ENCODE measurements at regions not wholly inside any gene's neighbourhood (a gene's known extent, or its start where the extent isn't known, plus 50 kb on each side); places are given as distances from the start of the nearest gene placed in this dataset.

DNA sequence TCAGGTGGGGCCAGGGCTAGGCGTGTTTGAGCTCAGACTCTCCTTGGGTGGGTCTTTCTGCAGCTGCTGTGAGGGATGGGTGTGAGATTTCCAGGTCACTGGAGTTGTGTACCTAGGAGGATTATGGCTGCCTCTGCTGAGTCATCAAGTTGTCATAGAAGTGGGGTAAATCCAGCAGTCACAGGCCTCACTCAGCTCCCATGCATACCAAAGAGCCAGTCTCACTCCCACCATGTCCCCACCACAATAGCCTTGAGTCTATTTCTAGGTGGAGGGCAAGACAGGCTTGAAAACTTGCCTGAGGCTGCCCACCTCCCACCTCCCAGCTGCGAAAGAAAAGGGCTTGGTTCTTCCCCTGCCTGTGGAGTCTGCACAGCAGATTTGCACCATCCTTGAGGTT is 194.0 kb upstream of the PCDH17 start:
- no peak for TF ChIP-seq BRCA1 (IDR thresholded peaks at IDR 0.05; ENCODE audit: low read depth, low read length)
- no peak for TF ChIP-seq ASH2L (IDR thresholded peaks at IDR 0.05; ENCODE audit: low read length)
- no peak for TF ChIP-seq JUN (IDR thresholded peaks at IDR 0.05; ENCODE audit: low read depth, low read length)
- TF ChIP-seq, protein P1, sequence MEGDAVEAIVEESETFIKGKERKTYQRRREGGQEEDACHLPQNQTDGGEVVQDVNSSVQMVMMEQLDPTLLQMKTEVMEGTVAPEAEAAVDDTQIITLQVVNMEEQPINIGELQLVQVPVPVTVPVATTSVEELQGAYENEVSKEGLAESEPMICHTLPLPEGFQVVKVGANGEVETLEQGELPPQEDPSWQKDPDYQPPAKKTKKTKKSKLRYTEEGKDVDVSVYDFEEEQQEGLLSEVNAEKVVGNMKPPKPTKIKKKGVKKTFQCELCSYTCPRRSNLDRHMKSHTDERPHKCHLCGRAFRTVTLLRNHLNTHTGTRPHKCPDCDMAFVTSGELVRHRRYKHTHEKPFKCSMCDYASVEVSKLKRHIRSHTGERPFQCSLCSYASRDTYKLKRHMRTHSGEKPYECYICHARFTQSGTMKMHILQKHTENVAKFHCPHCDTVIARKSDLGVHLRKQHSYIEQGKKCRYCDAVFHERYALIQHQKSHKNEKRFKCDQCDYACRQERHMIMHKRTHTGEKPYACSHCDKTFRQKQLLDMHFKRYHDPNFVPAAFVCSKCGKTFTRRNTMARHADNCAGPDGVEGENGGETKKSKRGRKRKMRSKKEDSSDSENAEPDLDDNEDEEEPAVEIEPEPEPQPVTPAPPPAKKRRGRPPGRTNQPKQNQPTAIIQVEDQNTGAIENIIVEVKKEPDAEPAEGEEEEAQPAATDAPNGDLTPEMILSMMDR (IDR thresholded peaks at IDR 0.05; ENCODE audit: control extremely low read depth in 1 of 3, insufficient read depth in 1 of 3, low read depth in 1 of 3, low read length in 3 of 3): no peak
- no peak for TF ChIP-seq USF2 (IDR thresholded peaks at IDR 0.05; ENCODE audit: low read length)
- TF ChIP-seq POLR2A (IDR thresholded peaks at IDR 0.05; ENCODE audit: control extremely low read depth in 1 of 2, low read depth in 2 of 2, low read length in 2 of 2): no peak
- no peak for TF ChIP-seq SIRT6 (IDR thresholded peaks at IDR 0.05; ENCODE audit: low read length)
- TF ChIP-seq YY1 (IDR thresholded peaks at IDR 0.05; ENCODE audit: low read depth, low read length): no peak
- no peak for TF ChIP-seq KDM4A (IDR thresholded peaks at IDR 0.05; ENCODE audit: low read depth, low read length, severe bottlenecking)
- no peak for TF ChIP-seq SP4 (IDR thresholded peaks at IDR 0.05; ENCODE audit: low read length)
- no peak for TF ChIP-seq ZNF274 (IDR thresholded peaks at IDR 0.05; ENCODE audit: borderline replicate concordance, extremely low read depth, low read length)
- TF ChIP-seq CHD1 (IDR thresholded peaks at IDR 0.05; ENCODE audit: low read depth, low read length): no peak
- TF ChIP-seq E2F6 (IDR thresholded peaks at IDR 0.05): no peak
- TF ChIP-seq EP300 (IDR thresholded peaks at IDR 0.05; ENCODE audit: borderline replicate concordance in 1 of 2, low read depth in 2 of 2, low read length in 2 of 2): no peak

All from H1 (cell line).